ENCODE measurements at regions not wholly inside any gene's neighbourhood (a gene's known extent, or its start where the extent isn't known, plus 50 kb on each side); places are given as distances from the start of the nearest gene placed in this dataset.

GRCh38 chr12:90174198-90174510 is 465.5 kb upstream of the ATP2B1 start:
- TF ChIP-seq POLR2A (IDR thresholded peaks at IDR 0.05), result no peak
- no peak for TF ChIP-seq CTCF (IDR thresholded peaks at IDR 0.05)
- no peak for TF ChIP-seq POLR2AphosphoS5 (IDR thresholded peaks at IDR 0.05; ENCODE audit: insufficient read depth in 1 of 2, low read depth in 1 of 2)

Measured in vagina (tissue), 2 donors.